ENCODE measurements at regions not wholly inside any gene's neighbourhood (a gene's known extent, or its start where the extent isn't known, plus 50 kb on each side); places are given as distances from the start of the nearest gene placed in this dataset.

DNA sequence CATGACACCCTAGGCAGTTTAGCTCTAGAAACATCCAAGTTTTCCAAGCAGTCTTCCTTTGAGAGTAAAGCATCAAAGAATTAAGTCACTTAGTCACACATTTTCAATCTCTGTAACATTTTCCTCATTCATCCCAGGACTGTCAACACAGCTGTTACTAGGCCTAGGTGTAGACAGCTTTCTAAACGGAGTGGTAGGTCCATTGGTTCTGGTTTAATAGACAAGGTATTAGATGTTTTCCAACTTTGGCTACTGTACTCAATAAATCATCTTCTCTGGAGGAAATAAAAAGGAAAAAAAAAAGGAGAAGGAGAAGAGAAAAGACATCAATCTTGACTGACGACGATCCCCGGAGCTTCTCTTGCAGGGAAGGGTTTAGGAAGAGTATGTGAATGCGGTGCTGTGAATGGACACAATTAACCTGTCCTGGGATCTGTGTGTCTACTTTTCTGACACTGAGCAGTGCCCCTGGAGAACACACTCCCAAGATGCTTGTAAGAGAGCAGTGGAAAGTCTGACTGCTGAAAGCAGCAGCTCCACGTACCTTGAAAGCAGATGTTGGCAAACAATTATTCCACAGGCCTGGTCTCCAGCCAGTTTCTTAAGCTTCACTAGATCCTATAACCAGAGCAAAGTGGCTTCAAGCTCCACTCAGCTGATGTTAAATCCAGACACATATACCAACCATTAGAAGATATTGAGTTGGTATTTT, 59.1 kb downstream of the CXCL12 start:
- TF ChIP-seq CHD2 (IDR thresholded peaks at IDR 0.05; ENCODE audit: low read length, partially characterized antibody) (no peak), EP300 (IDR thresholded peaks at IDR 0.05; ENCODE audit: borderline replicate concordance in 1 of 2, low read depth in 1 of 2, low read length in 1 of 2) (no peak), SIN3A (IDR thresholded peaks at IDR 0.05; ENCODE audit: borderline replicate concordance, low read depth, low read length) (no peak), EZH2phosphoT487 (IDR thresholded peaks at IDR 0.05; ENCODE audit: borderline replicate concordance, low read depth) (no peak), TEAD4 (IDR thresholded peaks at IDR 0.05; ENCODE audit: borderline replicate concordance, insufficient read depth) (no peak), FOXJ3 (CRISPR knock-in tag; IDR thresholded peaks at IDR 0.05) (no peak)
- Histone ChIP-seq H3K4me1 (ENCODE audit: control insufficient read depth in 1 of 2, insufficient read depth in 2 of 2, low read depth in 1 of 2, low read length in 1 of 2) (no peaks in the 10 kb centered on the region), H3K9me3 (no peaks in the 10 kb centered on the region), H3K27ac (ENCODE audit: low read depth in 2 of 2, low read length in 1 of 2) (no peak overlapping the region), H3K79me2 (ENCODE audit: insufficient read depth) (no peaks in the 10 kb centered on the region), H3K4me2 (no peak overlapping the region), H3K36me3 (replicated peaks in 1 of 2; ENCODE audit: control insufficient read depth in 1 of 2, insufficient read depth in 2 of 2, low read length in 1 of 2) (no peaks in the 10 kb centered on the region), H3K27me3 (ENCODE audit: insufficient read depth) (no peaks in the 10 kb centered on the region), H3F3A (replicated peaks; ENCODE audit: insufficient read depth) (no peaks in the 10 kb centered on the region), H3K4me3 (ENCODE audit: low read depth in 2 of 2, low read length in 1 of 2) (no peak overlapping the region), H3K9me2 (no peaks in the 10 kb centered on the region), H2AFZ (ENCODE audit: low read depth) (no peak overlapping the region), H3K9ac (no peak overlapping the region), H4K20me1 (ENCODE audit: insufficient read depth) (no peaks in the 10 kb centered on the region)
- POLR2A ChIA-PET: no interaction called here
- CTCF ChIA-PET: interaction anchor here (0.8 to 1.8 kb wide), 5 partner anchors 14 to 653 kb away, joined by 3 to 6 read pairs (median 3); no protein-coding TSS in a partner anchor
- DNase-seq: no peak
- 28% methylated on average over 6 of the region's 6 CpGs for WGBS (ENCODE audit: low lambda C conversion rate)

- Histone ChIP-seq H3F3A (replicated peaks; ENCODE audit: insufficient read depth) (no peaks in the 10 kb centered on the region), H3K79me2 (ENCODE audit: insufficient read depth) (no peaks in the 10 kb centered on the region), H3K36me3 (replicated peaks in 1 of 2; ENCODE audit: control insufficient read depth in 1 of 2, insufficient read depth in 2 of 2, low read length in 1 of 2) (no peaks in the 10 kb centered on the region), H2AFZ (ENCODE audit: low read depth) (no peak overlapping the region), H3K4me2 (no peak overlapping the region), H3K4me1 (ENCODE audit: control insufficient read depth in 1 of 2, insufficient read depth in 2 of 2, low read depth in 1 of 2, low read length in 1 of 2) (no peaks in the 10 kb centered on the region), H3K27ac (ENCODE audit: low read depth in 2 of 2, low read length in 1 of 2) (no peak overlapping the region), H3K4me3 (ENCODE audit: low read depth in 2 of 2, low read length in 1 of 2) (no peak overlapping the region), H4K20me1 (ENCODE audit: insufficient read depth) (no peaks in the 10 kb centered on the region), H3K9me2 (no peaks in the 10 kb centered on the region), H3K9me3 (no peaks in the 10 kb centered on the region), H3K27me3 (ENCODE audit: insufficient read depth) (no peaks in the 10 kb centered on the region), H3K9ac (no peak overlapping the region)
- no peak for DNase-seq
- ChIA-PET POLR2A (no interaction called here), CTCF (interaction anchor here (0.8 to 0.9 kb wide), 3 partner anchors 14 to 114 kb away, joined by 3 to 4 read pairs (median 3); no protein-coding TSS in a partner anchor)
- 14% methylated on average over 3 of the region's 3 CpGs for WGBS (ENCODE audit: low lambda C conversion rate)
- TF ChIP-seq SIN3A (IDR thresholded peaks at IDR 0.05; ENCODE audit: borderline replicate concordance, low read depth, low read length): no peak
- TF ChIP-seq ELF1 (IDR thresholded peaks at IDR 0.05): no peak
- TF ChIP-seq YY1 (IDR thresholded peaks at IDR 0.05; ENCODE audit: low read depth): no peak
- TF ChIP-seq IRF3 (IDR thresholded peaks at IDR 0.05; ENCODE audit: low read depth, low read length): no peak
- no peak for TF ChIP-seq FOSL2 (IDR thresholded peaks at IDR 0.05; ENCODE audit: borderline replicate concordance, low read depth)
- TF ChIP-seq, protein P1, sequence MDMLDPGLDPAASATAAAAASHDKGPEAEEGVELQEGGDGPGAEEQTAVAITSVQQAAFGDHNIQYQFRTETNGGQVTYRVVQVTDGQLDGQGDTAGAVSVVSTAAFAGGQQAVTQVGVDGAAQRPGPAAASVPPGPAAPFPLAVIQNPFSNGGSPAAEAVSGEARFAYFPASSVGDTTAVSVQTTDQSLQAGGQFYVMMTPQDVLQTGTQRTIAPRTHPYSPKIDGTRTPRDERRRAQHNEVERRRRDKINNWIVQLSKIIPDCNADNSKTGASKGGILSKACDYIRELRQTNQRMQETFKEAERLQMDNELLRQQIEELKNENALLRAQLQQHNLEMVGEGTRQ (IDR thresholded peaks at IDR 0.05; ENCODE audit: borderline replicate concordance, low read depth, low read length): no peak
- TF ChIP-seq FOXM1 (IDR thresholded peaks at IDR 0.05; ENCODE audit: low read depth): no peak
- TF ChIP-seq CHD2 (IDR thresholded peaks at IDR 0.05; ENCODE audit: low read length, partially characterized antibody): no peak
- TF ChIP-seq RXRA (IDR thresholded peaks at IDR 0.05; ENCODE audit: borderline replicate concordance, low read depth): no peak
- TF ChIP-seq MEF2A (IDR thresholded peaks at IDR 0.05; ENCODE audit: borderline replicate concordance, low read depth): no peak
- TF ChIP-seq GABPA (IDR thresholded peaks at IDR 0.05; ENCODE audit: low read depth): no peak
- no peak for TF ChIP-seq FOXJ3 (CRISPR knock-in tag; IDR thresholded peaks at IDR 0.05)
Observed at GRCh38 chr10:44325157-44325556, 59.7 kb downstream of the CXCL12 start.
